ENCODE measurements at regions not wholly inside any gene's neighbourhood (a gene's known extent, or its start where the extent isn't known, plus 50 kb on each side); places are given as distances from the start of the nearest gene placed in this dataset.

DNA sequence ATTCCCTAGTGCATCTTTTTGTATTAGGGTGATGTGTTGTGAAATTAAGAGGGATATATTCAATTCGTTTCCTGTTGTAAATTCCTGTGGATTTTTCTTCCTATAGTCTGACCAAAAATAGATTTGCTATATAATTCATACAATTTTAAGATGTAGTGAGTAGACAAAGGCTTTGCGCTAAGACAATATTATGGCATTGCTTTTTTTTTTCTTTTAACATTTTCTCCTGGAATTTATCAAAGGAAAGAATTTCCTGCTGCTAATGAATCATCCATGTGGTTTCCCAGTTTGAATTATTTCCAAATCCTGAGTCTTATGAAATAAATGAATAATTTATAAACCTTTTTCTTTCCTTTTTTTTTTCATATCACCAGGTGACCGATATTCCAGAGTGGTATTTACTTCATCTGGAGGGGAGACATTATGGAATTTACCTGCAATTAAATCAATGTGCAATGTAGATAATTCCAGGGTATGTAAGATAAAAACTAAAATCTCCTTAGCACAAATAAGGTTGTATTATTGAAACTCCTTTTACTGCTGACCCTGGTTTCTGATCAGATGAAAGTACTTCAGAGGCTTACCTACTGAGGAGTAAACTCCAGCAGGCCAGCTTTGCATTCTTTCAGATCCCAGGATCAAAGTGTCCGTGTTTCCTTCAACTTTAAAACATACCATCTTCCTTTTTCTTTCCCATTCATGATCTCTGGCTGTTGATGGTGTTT lies 148.4 kb downstream of the TLR5 start:
- Histone ChIP-seq H3K4me1 (ENCODE audit: control insufficient read depth, insufficient read depth, low read length) (0 out of 2 replicates have a peak, but pooled peaks cover 7% of the 10 kb centered on the region), H3K27ac (ENCODE audit: extremely low read depth, low read depth, low read length) (no peak overlapping the region), H3K9me3 (ENCODE audit: control insufficient read depth, insufficient read depth, low read depth, low read length) (no peaks in the 10 kb centered on the region), H3K4me3 (ENCODE audit: low read depth, low read length) (no peak overlapping the region), H3K36me3 (ENCODE audit: control insufficient read depth in 2 of 2, insufficient read depth in 1 of 2, low read length in 2 of 2) (no peaks in the 10 kb centered on the region)
- POLR2A ChIA-PET: no interaction called here
- CTCF ChIA-PET: no interaction called here
- TF ChIP-seq ZNF23 (tag by site-specific recombination; IDR thresholded peaks at IDR 0.05; ENCODE audit: borderline replicate concordance) (no peak), ZNF623 (tag by site-specific recombination; IDR thresholded peaks at IDR 0.05) (no peak), ZNF433 (tag by site-specific recombination; IDR thresholded peaks at IDR 0.05; ENCODE audit: low read depth) (no peak), ZBTB7A (tag by site-specific recombination; IDR thresholded peaks at IDR 0.05; ENCODE audit: low read depth) (no peak), ZNF157 (tag by site-specific recombination; IDR thresholded peaks at IDR 0.05) (no peak), ZNF830 (tag by site-specific recombination; IDR thresholded peaks at IDR 0.05; ENCODE audit: low read depth) (no peak)

DNA sequence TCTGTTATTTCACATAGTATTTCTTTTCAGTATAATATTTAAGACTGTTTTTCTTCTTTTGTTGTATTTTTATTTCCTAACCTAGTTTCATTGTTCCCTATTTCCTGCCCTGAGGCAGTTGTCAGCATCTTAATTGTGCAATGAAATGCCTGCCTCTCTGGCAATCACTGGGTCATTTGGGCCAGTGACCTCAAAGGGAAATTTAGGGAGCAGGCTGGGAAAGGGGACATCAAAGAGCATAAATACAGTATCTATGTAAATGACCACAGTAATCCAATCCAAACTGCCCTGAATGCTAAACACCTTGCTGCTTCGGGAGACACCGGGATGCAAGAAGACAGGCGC lies 147.8 kb downstream of the TLR5 start:
- H3K4me3 ChIP-seq (ENCODE audit: low read depth, low read length): no peak overlapping the region
- POLR2A ChIA-PET: no interaction called here
- peaks cover 8% of the 10 kb centered on the region for H3K4me1 ChIP-seq (ENCODE audit: control insufficient read depth, insufficient read depth, low read length)
- no peak for TF ChIP-seq ZNF354C (tag by site-specific recombination; IDR thresholded peaks at IDR 0.05; ENCODE audit: borderline replicate concordance, low read depth)
- no peak for TF ChIP-seq ZNF362 (tag by site-specific recombination; IDR thresholded peaks at IDR 0.05)
- no peak for TF ChIP-seq GFI1B (tag by site-specific recombination; IDR thresholded peaks at IDR 0.05)
- no peak for TF ChIP-seq ZFP41 (tag by site-specific recombination; IDR thresholded peaks at IDR 0.05; ENCODE audit: borderline replicate concordance)
- no peak for TF ChIP-seq ZSCAN16 (tag by site-specific recombination; IDR thresholded peaks at IDR 0.05)
- TF ChIP-seq FEZF1 (tag by site-specific recombination; IDR thresholded peaks at IDR 0.05): no peak
- TF ChIP-seq ZNF398 (tag by site-specific recombination; IDR thresholded peaks at IDR 0.05): no peak
- TF ChIP-seq ZNF639 (tag by site-specific recombination; IDR thresholded peaks at IDR 0.05): no peak
- TF ChIP-seq SP3 (tag by site-specific recombination; IDR thresholded peaks at IDR 0.05): no peak
- no peak for TF ChIP-seq ZBTB17 (tag by site-specific recombination; IDR thresholded peaks at IDR 0.05)
- TF ChIP-seq ZNF366 (tag by site-specific recombination; conservative IDR thresholded peaks at IDR 0.05): no peak
- no peak for TF ChIP-seq HOXA7 (CRISPR knock-in tag; IDR thresholded peaks at IDR 0.05; ENCODE audit: borderline replicate concordance)
- TF ChIP-seq WT1 (tag by site-specific recombination; IDR thresholded peaks at IDR 0.05): no peak
- no peak for TF ChIP-seq ZNF837 (tag by site-specific recombination; IDR thresholded peaks at IDR 0.05)
- CTCF ChIA-PET: no interaction called here
- H3K9me3 ChIP-seq (ENCODE audit: control insufficient read depth, insufficient read depth, low read depth, low read length): no peaks in the 10 kb centered on the region
- H3K36me3 ChIP-seq (ENCODE audit: control insufficient read depth in 2 of 2, insufficient read depth in 1 of 2, low read length in 2 of 2): no peaks in the 10 kb centered on the region
- no peak overlapping the region for H3K27ac ChIP-seq (ENCODE audit: extremely low read depth, low read depth, low read length)
